H54 (cell line): ENCODE measurements at regions not wholly inside any gene's neighbourhood (a gene's known extent, or its start where the extent isn't known, plus 50 kb on each side); places are given as distances from the start of the nearest gene placed in this dataset.
A peak's percentile ranks its signal among the peaks of the same experiment; 100 is the strongest.

Experiments
- DNase-seq: peaks from one replicate; pipeline ENCODE4 v3.0.0; 2011; ENCODE audit warnings: low spot score, mixed read lengths; ENCODE audit not compliant: insufficient read length
- FAIRE-seq: peaks from 3 replicates; lab custom pipeline; 2011; peaks lifted over from hg19 to GRCh38; lab: Jason Lieb, UNC
- POLR2A ChIP-seq: IDR thresholded peaks from 2 replicates; pipeline ENCODE4 v1.6.1; 2011; ENCODE audit warnings: low read depth, mild to moderate bottlenecking, low read length

- no peak for FAIRE-seq
- no peak for TF ChIP-seq POLR2A
Measured at GRCh38 chr10:117078168-117078837, 59.8 kb downstream of the VAX1 start.

GRCh38 chr10:117075064-117075463 is 63.0 kb downstream of the VAX1 start:
- FAIRE-seq (no peak), DNase-seq (peak; percentile 9)
- TF ChIP-seq POLR2A = no peak

More at GRCh38 chr10:117078168-117078837, 59.8 kb downstream of the VAX1 start:
- no peak for DNase-seq

GRCh38 chr10:117074621-117075020 is 63.4 kb downstream of the VAX1 start:
- DNase-seq (no peak), FAIRE-seq (no peak)
- no peak for TF ChIP-seq POLR2A

- TF ChIP-seq POLR2A = no peak
- FAIRE-seq (no peak), DNase-seq (no peak)
Measured at GRCh38 chr10:117071286-117072050, 66.5 kb upstream of the SHTN1 start.
